Endometrium (tissue), 2 donors: ENCODE measurements at regions not wholly inside any gene's neighbourhood (a gene's known extent, or its start where the extent isn't known, plus 50 kb on each side); places are given as distances from the start of the nearest gene placed in this dataset.

Experiments
- FAIRE-seq: peaks from 2 replicates; lab custom pipeline; 2012; peaks lifted over from hg19 to GRCh38; lab: Jason Lieb, UNC
- donor health status: control.
- donor health status: control.

- no peak for FAIRE-seq
Measured at GRCh38 chr10:60998932-60999331, 54.9 kb upstream of the RHOBTB1 start.

GRCh38 chr10:60994128-60994527, 50.1 kb upstream of the RHOBTB1 start:
- FAIRE-seq: no peak
